HEK293 (cell line): ENCODE measurements at regions not wholly inside any gene's neighbourhood (a gene's known extent, or its start where the extent isn't known, plus 50 kb on each side); places are given as distances from the start of the nearest gene placed in this dataset.

Experiments used
- CTCF ChIA-PET: fragments of 350-600 bp; formaldehyde crosslinking; extraction: SDS; loops from one replicate; lab custom pipeline; 2021; ENCODE audit warnings: antibody characterized with exemption; lab: Yijun Ruan, JAX
- POLR2A ChIA-PET: fragments of 300-600 bp; formaldehyde crosslinking; extraction: SDS; loops from one replicate; lab custom pipeline; 2020; ENCODE audit warnings: antibody characterized with exemption, inconsistent platforms; lab: Yijun Ruan, JAX
- H3K27ac ChIP-seq: fragments of 200-500 bp; sonication (Bioruptor generic); 2 replicates; pipeline ENCODE4 v1.5.1; 2014; ENCODE audit warnings: low read depth, low read length, control low read depth, inconsistent platforms; ENCODE audit errors: extremely low read depth
- H3K36me3 ChIP-seq, 2 experiments: fragments of 200-500 bp in 1 of 2; sonication (Bioruptor generic) in 1 of 2; 1 replicate in 1 of 2; 2 replicates in 1 of 2; pipeline ENCODE4 v1.5.1; 2014 to 2017; ENCODE audit warnings: inconsistent platforms in 2 of 2, low read length in 2 of 2; ENCODE audit not compliant: control insufficient read depth in 2 of 2, insufficient read depth in 1 of 2
- H3K4me1 ChIP-seq: fragments of 200-500 bp; sonication (Bioruptor generic); 2 replicates; pipeline ENCODE4 v1.5.1; 2014; ENCODE audit warnings: mild to moderate bottlenecking, low read length, inconsistent platforms; ENCODE audit not compliant: control insufficient read depth, insufficient read depth
- H3K4me3 ChIP-seq: 2 replicates; pipeline ENCODE4 v1.5.1; 2011; ENCODE audit warnings: low read depth, mild to moderate bottlenecking, control low read depth, low read length, moderate library complexity
- H3K9me3 ChIP-seq: fragments of 200-500 bp; sonication (Bioruptor generic); 2 replicates; pipeline ENCODE4 v1.5.1; 2014; ENCODE audit warnings: low read depth, low read length, inconsistent platforms; ENCODE audit not compliant: control insufficient read depth, insufficient read depth
- KLF9 ChIP-seq: fragments of 450-650 bp; formaldehyde crosslinking; IDR thresholded peaks from 2 replicates; pipeline ENCODE4 v1.5.1; 2016; ENCODE audit warnings: missing biosample characterization, missing genetic modification characterization, low read depth
- PATZ1 ChIP-seq: fragments of 450-650 bp; formaldehyde crosslinking; IDR thresholded peaks from 2 replicates; pipeline ENCODE4 v1.5.1; 2016; ENCODE audit warnings: missing biosample characterization, missing genetic modification characterization
- PRDM2 ChIP-seq: fragments of 450-650 bp; formaldehyde crosslinking; IDR thresholded peaks from 2 replicates; pipeline ENCODE4 v1.5.1; 2016; ENCODE audit warnings: missing biosample characterization, missing genetic modification characterization, borderline replicate concordance
- REST ChIP-seq: fragments of 450-650 bp; formaldehyde crosslinking; IDR thresholded peaks from 2 replicates; pipeline ENCODE4 v1.5.1; 2016; ENCODE audit warnings: missing biosample characterization, missing genetic modification characterization
- ZFP69B ChIP-seq: fragments of 450-650 bp; formaldehyde crosslinking; IDR thresholded peaks from 2 replicates; pipeline ENCODE4 v1.5.1; 2016; ENCODE audit warnings: missing biosample characterization, missing genetic modification characterization
- ZNF114 ChIP-seq: fragments of 450-650 bp; formaldehyde crosslinking; IDR thresholded peaks from 2 replicates; pipeline ENCODE4 v1.5.0; 2017; ENCODE audit warnings: missing biosample characterization, missing genetic modification characterization
- ZNF133 ChIP-seq: fragments of 450-650 bp; formaldehyde crosslinking; IDR thresholded peaks from 2 replicates; pipeline ENCODE4 v1.5.1; 2016; ENCODE audit warnings: missing biosample characterization, missing genetic modification characterization
- ZNF148 ChIP-seq: fragments of 450-650 bp; formaldehyde crosslinking; IDR thresholded peaks from 2 replicates; pipeline ENCODE4 v1.5.0; 2017; ENCODE audit warnings: missing biosample characterization, missing genetic modification characterization, borderline replicate concordance
- ZNF239 ChIP-seq: fragments of 450-650 bp; formaldehyde crosslinking; IDR thresholded peaks from 2 replicates; pipeline ENCODE4 v1.5.1; 2016; ENCODE audit warnings: missing biosample characterization, missing genetic modification characterization
- ZNF341 ChIP-seq: fragments of 450-650 bp; formaldehyde crosslinking; IDR thresholded peaks from 2 replicates; pipeline ENCODE4; 2016; ENCODE audit warnings: low read depth, missing biosample characterization, missing genetic modification characterization
- ZNF362 ChIP-seq: fragments of 450-650 bp; formaldehyde crosslinking; IDR thresholded peaks from 2 replicates; pipeline ENCODE4 v1.5.1; 2016; ENCODE audit warnings: missing biosample characterization, missing genetic modification characterization
- ZNF530 ChIP-seq: fragments of 450-650 bp; formaldehyde crosslinking; IDR thresholded peaks from 2 replicates; pipeline ENCODE4 v1.5.1; 2016; ENCODE audit warnings: low read depth, missing biosample characterization, missing genetic modification characterization
- ZNF548 ChIP-seq: fragments of 450-650 bp; formaldehyde crosslinking; IDR thresholded peaks from 2 replicates; pipeline ENCODE4 v1.5.1; 2016; ENCODE audit warnings: missing biosample characterization, missing genetic modification characterization
- ZNF561 ChIP-seq: fragments of 450-650 bp; IDR thresholded peaks from 2 replicates; pipeline ENCODE4 v1.5.1; 2018; ENCODE audit warnings: missing biosample characterization, missing genetic modification characterization, borderline replicate concordance
- ZNF596 ChIP-seq: fragments of 450-650 bp; IDR thresholded peaks from 2 replicates; pipeline ENCODE4 v1.5.0; 2018; ENCODE audit warnings: missing biosample characterization, mild to moderate bottlenecking, missing genetic modification characterization, moderate library complexity
- ZNF629 ChIP-seq: fragments of 450-650 bp; formaldehyde crosslinking; IDR thresholded peaks from 2 replicates; pipeline ENCODE4 v1.5.1; 2017; ENCODE audit warnings: missing biosample characterization, missing genetic modification characterization
- ZSCAN4 ChIP-seq: fragments of 450-650 bp; formaldehyde crosslinking; IDR thresholded peaks from 2 replicates; pipeline ENCODE4 v1.5.1; 2017; ENCODE audit warnings: missing biosample characterization, missing genetic modification characterization

GRCh38 chr18:37654731-37655369, 89.3 kb upstream of the CELF4 start:
- H3K27ac ChIP-seq: no peak overlapping the region
- H3K4me1 ChIP-seq: no peaks in the 10 kb centered on the region
- no peak overlapping the region for H3K4me3 ChIP-seq
- H3K36me3 ChIP-seq: no peaks in the 10 kb centered on the region
- TF ChIP-seq ZSCAN4 (tag by site-specific recombination) (no peak), KLF9 (tag by site-specific recombination) (no peak)
- TF ChIP-seq, all 188 proteins: peak for 0
- POLR2A ChIA-PET: no interaction called here
- CTCF ChIA-PET: no interaction called here
- no peaks in the 10 kb centered on the region for H3K9me3 ChIP-seq

GRCh38 chr18:37654034-37654433, 88.4 kb upstream of the CELF4 start:
- Histone ChIP-seq H3K36me3 (no peaks in the 10 kb centered on the region), H3K4me3 (no peak overlapping the region), H3K27ac (no peak overlapping the region), H3K4me1 (no peaks in the 10 kb centered on the region)
- CTCF ChIA-PET: interaction anchor here (0.7 kb wide), 1 partner anchor 43 kb away, joined by 4 read pairs; no protein-coding TSS in a partner anchor
- POLR2A ChIA-PET: no interaction called here
- no peak for TF ChIP-seq ZNF133 (tag by site-specific recombination)
- no peak for TF ChIP-seq ZFP69B (tag by site-specific recombination)
- no peak for TF ChIP-seq PATZ1 (tag by site-specific recombination)
- no peak for TF ChIP-seq KLF9 (tag by site-specific recombination)
- TF ChIP-seq ZNF362 (tag by site-specific recombination): no peak
- no peak for TF ChIP-seq ZNF114
- TF ChIP-seq ZNF548 (tag by site-specific recombination): no peak
- TF ChIP-seq REST (tag by site-specific recombination): no peak
- TF ChIP-seq ZNF239: no peak
- no peak for TF ChIP-seq ZNF148 (tag by site-specific recombination)
- TF ChIP-seq ZNF596 (tag by site-specific recombination): no peak
- no peak for TF ChIP-seq ZNF561 (tag by site-specific recombination)
- no peak for TF ChIP-seq ZNF341 (tag by site-specific recombination)
- no peak for TF ChIP-seq ZNF629 (tag by site-specific recombination)
- TF ChIP-seq ZNF530 (tag by site-specific recombination): no peak
- no peak for TF ChIP-seq PRDM2 (tag by site-specific recombination)
- TF ChIP-seq, all 188 proteins: peak for 0
- H3K9me3 ChIP-seq: no peaks in the 10 kb centered on the region
